HG03571 (cell line): ENCODE measurements at regions not wholly inside any gene's neighbourhood (a gene's known extent, or its start where the extent isn't known, plus 50 kb on each side); places are given as distances from the start of the nearest gene placed in this dataset.

Source experiments
- ATAC-seq: cut with Tn5 transposase; IDR thresholded peaks from one replicate; pipeline ENCODE4 v1.9.1; 2021; ENCODE audit not compliant: unreplicated experiment

- ATAC-seq, result no peak
Observed at GRCh38 chrY:8202837-8203236, 1134.4 kb upstream of the TSPY4 start.

GRCh38 chrY:8241144-8241543 lies 1096.1 kb upstream of the TSPY4 start:
- no peak for ATAC-seq

- no peak for ATAC-seq
Observed at GRCh38 chrY:8273807-8274206, 1063.5 kb upstream of the TSPY4 start.

DNA sequence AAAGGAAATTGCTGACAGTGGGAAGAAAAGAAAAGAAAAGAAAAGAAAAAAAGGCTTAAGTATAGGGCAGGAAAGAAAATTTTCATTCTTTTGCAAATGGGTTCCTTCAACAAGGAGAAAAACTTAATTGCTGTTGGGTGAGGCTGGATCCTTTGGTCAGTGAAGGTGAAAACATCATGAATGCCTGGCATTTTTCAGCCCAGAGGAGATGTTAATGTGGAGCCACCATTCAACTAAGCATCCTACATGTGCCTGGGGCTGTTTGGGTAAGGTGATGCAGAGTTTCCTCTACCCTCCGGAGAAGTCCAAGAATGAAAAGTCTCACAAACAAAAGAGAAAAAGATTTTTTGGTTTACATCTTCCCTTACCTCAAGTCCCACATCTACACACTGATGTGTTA lies 1032.2 kb upstream of the TSPY4 start:
- ATAC-seq, result no peak

DNA sequence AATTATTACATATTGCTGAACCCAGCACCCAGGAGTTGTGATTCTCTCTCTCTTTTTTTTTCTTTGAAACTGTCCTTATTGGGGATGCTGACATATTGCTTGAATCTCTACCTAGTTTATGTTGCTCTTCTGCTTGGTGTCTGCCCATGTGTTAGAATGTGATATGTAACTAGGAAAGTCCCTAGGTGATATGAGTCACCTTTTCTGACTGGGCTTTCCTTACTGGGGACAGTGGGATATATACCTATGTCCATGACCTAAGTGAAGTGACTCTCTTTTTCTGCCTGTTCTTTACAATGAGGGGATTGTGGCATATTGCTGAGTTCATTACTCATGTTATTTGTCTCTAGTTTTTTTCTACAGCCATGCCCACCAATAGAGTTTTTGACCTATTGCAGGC lies 1013.2 kb upstream of the TSPY4 start:
- ATAC-seq, result no peak

DNA sequence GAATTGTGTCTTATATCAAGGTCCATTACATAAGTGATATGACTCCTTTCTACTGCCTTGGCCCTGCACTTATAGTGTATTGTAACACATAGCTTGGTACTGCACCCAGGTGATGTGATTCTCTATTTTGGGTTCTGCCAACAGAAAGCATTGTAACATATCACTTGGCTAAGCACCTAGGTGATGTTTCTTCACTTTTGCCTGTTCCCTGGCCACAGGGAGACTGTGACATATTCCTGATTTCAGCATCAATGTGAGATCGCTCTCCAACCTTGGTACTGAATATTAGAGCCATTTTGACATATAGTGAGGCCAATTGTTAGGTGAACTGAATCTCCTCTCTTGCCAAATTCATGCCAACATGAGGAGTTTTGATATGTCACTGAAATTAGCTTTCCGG lies 1010.3 kb upstream of the TSPY4 start:
- ATAC-seq, result no peak

- ATAC-seq, result no peak
Observed at GRCh38 chrY:8327708-8328354, 1009.4 kb upstream of the TSPY4 start.

- no peak for ATAC-seq
Observed at GRCh38 chrY:8329431-8329830, 1007.8 kb upstream of the TSPY4 start.

DNA sequence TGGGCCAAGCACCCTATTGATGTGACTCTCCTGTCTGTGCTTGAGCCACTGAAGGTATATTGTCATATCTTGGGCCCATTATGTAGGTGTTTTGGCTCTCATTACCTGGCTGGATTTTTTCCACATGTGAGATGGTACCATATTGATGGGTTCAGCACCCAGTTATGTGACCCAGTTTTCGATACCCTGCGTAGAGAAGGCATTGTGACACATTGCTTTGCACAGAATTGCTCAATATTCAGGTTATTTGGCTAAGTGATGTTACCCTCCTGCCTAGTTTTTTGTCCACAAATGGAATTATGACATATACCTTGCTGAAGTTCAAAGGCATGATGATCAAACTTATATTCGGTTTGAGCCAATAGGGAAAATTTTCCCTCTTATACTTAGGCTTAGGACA lies 1007.3 kb upstream of the TSPY4 start:
- no peak for ATAC-seq

- ATAC-seq, result no peak
Observed at GRCh38 chrY:8333328-8333727, 1003.9 kb upstream of the TSPY4 start.

DNA sequence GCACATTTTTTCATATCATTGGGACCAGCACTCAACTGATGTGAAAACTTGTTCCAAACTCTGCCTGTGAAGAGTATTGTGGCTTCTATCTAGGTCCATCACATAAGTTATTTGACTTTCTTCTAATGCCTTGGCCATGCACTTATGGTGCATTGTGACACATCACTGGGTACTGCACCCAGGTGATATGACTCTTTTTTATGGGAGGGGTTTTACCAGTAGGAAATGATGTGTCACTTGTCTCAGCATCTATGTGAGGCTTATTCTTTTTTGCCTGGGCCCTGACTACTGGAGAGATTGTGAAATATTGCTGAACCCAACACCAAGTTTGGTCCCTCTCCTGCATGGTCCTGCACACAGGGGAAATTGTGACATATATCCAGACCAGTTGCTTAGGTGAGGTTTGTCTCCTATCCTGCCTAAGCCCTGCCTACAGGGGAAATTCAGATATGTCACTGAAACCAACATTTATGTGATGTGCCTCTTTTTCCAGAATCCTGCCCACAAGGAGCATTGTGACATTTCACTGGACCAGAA lies 1001.9 kb upstream of the TSPY4 start:
- ATAC-seq, result no peak

DNA sequence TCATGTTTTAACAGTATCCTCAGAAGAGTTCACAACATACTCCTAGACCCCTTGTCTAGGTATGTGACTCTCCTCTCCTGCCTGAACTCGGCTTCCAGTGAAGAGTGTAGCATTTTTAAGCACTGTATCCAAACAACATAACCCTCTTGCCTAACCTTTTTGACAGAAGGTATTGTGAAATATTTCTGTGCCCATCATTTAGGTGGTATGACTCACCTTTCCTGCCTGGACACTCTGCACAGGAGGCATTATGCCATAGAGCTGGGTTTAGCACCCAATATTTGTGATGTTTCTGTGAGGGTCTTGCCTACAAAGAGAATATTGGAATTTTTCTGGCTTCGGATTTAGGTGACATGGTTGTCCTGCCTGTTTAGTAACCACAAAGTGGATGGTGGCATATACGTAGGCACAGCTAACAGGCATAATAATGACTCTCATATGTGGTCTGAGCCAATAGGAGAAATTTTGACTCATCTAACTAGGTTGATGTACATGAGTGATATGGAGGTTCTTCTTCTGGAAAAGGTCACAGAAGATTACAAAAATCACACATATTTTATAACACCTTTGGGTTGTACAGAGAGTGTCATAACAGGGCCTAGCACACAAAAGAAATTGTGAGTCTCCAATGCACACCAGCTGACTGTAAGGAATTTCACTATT lies 1001.0 kb upstream of the TSPY4 start:
- no peak for ATAC-seq

DNA sequence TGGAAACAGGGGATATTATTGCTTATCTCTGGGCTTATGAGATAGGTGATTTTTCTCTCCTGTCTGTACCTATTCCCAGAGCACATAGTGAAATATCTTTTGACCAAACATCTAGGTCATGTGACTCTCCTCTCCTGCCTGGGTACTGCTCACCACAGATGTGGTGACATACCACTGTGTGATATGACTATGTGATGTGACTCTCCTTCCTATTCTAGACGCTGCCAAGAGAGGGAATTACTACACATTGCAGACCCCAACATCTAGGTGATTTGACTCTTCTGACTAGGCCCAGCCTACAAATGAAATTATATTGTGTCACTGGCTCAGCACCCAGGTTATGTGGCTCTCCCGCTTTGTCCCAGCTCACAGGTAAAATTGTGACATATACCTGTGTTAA lies 996.3 kb upstream of the TSPY4 start:
- ATAC-seq, result no peak

- no peak for ATAC-seq
Observed at GRCh38 chrY:8342173-8342572, 995.1 kb upstream of the TSPY4 start.

GRCh38 chrY:8351241-8351640 lies 986.0 kb upstream of the TSPY4 start:
- ATAC-seq, result no peak

DNA sequence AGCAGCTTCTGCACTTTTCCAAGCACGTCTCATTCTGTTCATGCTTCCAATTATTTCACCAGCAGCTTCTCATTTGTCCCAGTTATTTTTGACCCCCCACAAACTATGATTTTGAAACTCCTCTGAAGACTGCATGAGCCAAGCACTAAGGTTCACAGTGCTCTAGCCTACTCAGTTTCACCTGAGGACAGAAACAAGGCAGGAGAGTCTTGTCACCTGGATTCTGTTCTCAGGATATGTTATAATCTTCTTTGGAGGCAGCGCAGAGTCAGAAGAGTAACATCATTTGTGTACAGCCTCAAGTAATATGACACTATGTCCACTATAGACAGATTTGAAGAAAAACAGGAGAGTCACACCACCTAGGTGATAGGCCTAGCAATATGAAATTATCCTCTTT lies 985.1 kb upstream of the TSPY4 start:
- no peak for ATAC-seq

DNA sequence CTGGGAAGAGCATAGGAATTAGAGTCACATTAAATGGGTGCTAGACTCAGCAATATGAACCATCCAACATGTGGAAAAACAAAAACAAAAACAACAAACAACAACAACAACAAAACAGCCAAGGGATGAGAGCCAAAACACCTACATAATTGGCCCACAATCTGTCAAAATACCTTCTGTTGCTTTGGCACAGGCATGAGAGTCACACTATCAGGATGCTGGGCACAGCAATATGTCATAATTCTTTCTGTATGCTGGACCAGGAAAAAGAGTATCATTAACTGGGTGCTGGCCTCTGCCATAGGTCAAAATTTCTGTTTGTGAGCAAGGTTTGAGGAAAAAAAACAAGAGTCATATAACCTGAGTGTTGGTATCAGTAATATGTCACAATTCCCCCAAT lies 979.1 kb upstream of the TSPY4 start:
- ATAC-seq, result no peak

DNA sequence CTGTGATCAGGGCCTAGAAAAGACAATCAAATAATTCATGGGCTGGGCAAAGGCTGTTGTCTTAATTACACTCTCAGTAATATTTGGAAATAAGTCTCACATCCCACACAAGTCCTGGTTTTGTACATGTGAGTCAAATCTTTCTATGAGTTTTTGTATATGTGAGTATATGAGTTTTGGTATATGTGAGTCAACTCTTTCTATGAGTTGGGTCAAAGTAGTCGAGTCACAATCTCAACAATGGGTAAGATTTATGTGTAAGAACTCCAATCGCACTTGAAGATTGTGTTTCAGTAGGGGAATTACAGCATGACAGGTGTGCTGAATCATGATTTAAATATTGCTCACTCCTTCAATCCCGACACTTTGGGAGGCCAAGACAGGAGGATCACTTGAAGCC lies 975.5 kb upstream of the TSPY4 start:
- ATAC-seq, result no peak

DNA sequence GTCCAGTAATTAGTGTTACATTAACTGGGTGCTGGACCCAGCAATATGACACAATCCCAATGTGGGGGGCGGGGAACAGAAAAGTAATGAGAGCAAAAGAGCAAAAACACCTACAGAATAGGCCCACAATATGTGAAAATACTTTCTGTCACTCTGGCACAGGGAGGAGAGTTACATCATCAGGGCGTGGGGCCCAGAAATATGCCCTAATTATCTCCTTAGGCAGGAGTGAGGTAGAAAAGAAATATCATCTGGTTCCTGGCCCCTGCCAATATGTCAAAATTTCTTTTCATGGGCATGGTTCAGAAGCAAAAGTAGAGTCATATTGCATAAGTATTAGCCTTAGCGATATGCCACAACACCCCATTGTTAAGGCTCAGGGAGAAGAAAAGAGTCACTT lies 959.8 kb upstream of the TSPY4 start:
- ATAC-seq, result no peak

DNA sequence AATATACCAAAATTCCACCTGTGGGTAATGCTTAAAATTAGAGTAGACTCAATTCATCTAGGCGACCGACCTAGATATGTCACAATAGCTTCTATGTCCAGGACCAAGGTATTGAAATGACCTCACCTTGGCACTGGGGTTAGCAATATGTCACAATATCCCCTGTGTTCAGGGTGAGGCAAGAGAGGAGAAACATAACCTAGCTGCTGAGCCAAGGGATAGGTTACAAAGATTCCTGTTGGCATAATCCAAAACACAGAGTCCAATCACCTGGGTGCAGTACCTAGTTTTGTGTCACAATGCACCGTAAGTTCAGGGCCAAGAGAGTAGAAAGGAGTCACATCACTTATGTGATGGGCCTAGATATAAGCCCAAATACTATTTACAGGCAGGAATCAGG lies 957.5 kb upstream of the TSPY4 start:
- no peak for ATAC-seq

DNA sequence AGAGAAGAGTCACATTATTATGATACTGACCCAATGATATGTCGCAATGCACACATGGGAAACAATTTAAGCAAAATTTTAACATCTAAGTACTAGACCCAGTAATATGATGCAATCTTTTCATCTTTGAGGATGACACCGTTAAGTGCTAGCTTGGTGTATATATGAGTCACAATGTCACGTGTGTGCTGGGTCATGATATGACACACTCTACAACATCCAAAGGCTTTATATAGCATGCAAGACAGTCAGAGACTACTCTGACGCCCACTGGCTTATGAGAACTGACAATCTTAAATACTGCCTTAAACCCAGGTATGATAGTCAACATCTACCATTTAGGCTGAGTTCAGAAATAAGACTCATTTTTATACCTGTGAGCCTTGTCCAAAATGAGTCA lies 955.8 kb upstream of the TSPY4 start:
- no peak for ATAC-seq

DNA sequence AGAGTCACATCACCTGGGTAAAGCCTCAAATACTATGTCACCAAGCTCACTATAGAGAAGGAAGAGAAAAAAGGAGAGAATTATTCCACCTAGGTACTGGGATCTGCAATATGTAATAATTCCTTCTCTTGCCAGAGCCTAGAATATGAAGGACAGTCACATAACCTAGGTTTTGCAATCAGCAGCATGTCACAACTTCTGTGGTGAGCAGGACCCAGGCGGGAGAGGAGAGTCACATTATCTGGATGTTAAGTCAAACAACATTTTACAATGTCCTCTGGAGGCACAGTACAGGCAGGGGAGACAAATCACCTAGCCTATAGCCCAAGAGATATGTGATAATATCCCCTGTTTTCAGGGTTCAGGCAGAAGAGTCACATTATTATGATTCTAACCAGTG lies 951.2 kb upstream of the TSPY4 start:
- no peak for ATAC-seq

DNA sequence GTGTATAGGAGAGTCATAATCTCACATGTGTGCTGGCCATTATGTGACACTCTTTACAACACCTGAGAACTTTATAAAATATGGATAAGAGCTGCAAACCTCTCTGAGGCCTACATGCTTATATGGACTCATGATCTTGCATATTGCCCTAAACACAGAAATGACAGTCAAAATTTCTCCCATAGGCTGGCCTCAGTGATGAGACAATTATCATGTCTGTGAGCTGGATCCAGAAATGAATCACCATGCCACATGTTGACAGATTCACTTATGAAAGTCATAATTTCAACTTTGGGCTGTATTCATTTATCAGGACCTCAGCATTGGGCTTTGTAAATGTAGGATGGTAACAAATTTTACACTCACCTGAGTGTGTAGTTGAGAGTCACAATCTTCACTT lies 948.8 kb upstream of the TSPY4 start:
- ATAC-seq, result no peak
